Fibroblast of lung (primary cell): ENCODE measurements at regions not wholly inside any gene's neighbourhood (a gene's known extent, or its start where the extent isn't known, plus 50 kb on each side); places are given as distances from the start of the nearest gene placed in this dataset.

Experiments used
- CTCF ChIP-seq, 2 donors: IDR thresholded peaks in 1 of 2; conservative IDR thresholded peaks in 1 of 2; 1 replicate in 1 of 2; 2 replicates in 1 of 2; pipeline ENCODE4 v1.5.1; 2011 to 2012; ENCODE audit warnings: low read length in 2 of 2, control low read depth in 1 of 2, inconsistent platforms in 1 of 2, low read depth in 1 of 2, mild to moderate bottlenecking in 1 of 2
- EZH2 ChIP-seq: IDR thresholded peaks from 2 replicates; pipeline ENCODE4 v1.5.1; 2012; ENCODE audit warnings: low read length, control low read depth, mild to moderate bottlenecking; ENCODE audit errors: missing control alignments

- no peak for TF ChIP-seq CTCF (conservative IDR thresholded peaks at IDR 0.05 in 1 of 2, IDR thresholded peaks at IDR 0.05 in 1 of 2; ENCODE audit: low read depth in 1 of 2, low read length in 2 of 2)
- no peak for TF ChIP-seq EZH2
Observed at GRCh38 chr12:131506426-131506825, 204.5 kb upstream of the SFSWAP start.
